22Rv1 (cell line): ENCODE measurements at regions not wholly inside any gene's neighbourhood (a gene's known extent, or its start where the extent isn't known, plus 50 kb on each side); places are given as distances from the start of the nearest gene placed in this dataset.

Source experiments
- H3K27ac ChIP-seq: fragments of 450-650 bp; 2 replicates; pipeline ENCODE4 v1.5.1; 2017
- ZFX ChIP-seq: fragments of 450-650 bp; IDR thresholded peaks from 2 replicates; pipeline ENCODE4 v1.6.1; 2017; ENCODE audit warnings: antibody characterized with exemption, borderline replicate concordance
- TF ChIP-seq, protein P1 (sequence below): fragments of 450-650 bp; IDR thresholded peaks from 2 replicates; pipeline ENCODE4 v1.5.1; 2017; ENCODE audit warnings: mild to moderate bottlenecking

DNA sequence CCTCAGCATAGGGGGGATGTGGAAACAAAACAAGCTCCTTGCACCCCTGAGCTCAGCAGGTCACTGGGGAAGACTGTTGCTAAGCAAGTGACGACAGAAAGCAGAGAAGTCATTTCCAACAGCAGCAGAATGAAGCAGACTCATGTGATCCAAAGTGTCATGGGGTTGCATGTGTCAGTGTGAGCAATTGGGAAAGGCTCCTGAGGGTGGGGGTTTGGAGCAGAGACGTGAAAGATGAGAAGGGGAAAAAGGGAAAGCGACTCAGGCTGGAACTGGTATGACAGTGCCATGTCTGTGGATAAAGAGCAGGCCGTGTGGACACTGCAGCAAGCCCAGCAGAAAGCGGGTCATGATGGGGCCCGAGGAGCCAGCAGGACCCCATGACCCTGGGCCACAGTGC, 363.9 kb downstream of the PREX1 start:
- TF ChIP-seq, protein P1, sequence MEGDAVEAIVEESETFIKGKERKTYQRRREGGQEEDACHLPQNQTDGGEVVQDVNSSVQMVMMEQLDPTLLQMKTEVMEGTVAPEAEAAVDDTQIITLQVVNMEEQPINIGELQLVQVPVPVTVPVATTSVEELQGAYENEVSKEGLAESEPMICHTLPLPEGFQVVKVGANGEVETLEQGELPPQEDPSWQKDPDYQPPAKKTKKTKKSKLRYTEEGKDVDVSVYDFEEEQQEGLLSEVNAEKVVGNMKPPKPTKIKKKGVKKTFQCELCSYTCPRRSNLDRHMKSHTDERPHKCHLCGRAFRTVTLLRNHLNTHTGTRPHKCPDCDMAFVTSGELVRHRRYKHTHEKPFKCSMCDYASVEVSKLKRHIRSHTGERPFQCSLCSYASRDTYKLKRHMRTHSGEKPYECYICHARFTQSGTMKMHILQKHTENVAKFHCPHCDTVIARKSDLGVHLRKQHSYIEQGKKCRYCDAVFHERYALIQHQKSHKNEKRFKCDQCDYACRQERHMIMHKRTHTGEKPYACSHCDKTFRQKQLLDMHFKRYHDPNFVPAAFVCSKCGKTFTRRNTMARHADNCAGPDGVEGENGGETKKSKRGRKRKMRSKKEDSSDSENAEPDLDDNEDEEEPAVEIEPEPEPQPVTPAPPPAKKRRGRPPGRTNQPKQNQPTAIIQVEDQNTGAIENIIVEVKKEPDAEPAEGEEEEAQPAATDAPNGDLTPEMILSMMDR = no peak
- no peak for TF ChIP-seq ZFX
- no peak overlapping the region for H3K27ac ChIP-seq

GRCh38 chr20:48463096-48463720, 364.6 kb downstream of the PREX1 start:
- no peak for TF ChIP-seq ZFX
- TF ChIP-seq, protein P1 = no peak
- no peak overlapping the region for H3K27ac ChIP-seq

GRCh38 chr20:48461735-48462119, 366.1 kb downstream of the PREX1 start:
- no peak for TF ChIP-seq ZFX
- TF ChIP-seq, protein P1 = no peak
- no peak overlapping the region for H3K27ac ChIP-seq

DNA sequence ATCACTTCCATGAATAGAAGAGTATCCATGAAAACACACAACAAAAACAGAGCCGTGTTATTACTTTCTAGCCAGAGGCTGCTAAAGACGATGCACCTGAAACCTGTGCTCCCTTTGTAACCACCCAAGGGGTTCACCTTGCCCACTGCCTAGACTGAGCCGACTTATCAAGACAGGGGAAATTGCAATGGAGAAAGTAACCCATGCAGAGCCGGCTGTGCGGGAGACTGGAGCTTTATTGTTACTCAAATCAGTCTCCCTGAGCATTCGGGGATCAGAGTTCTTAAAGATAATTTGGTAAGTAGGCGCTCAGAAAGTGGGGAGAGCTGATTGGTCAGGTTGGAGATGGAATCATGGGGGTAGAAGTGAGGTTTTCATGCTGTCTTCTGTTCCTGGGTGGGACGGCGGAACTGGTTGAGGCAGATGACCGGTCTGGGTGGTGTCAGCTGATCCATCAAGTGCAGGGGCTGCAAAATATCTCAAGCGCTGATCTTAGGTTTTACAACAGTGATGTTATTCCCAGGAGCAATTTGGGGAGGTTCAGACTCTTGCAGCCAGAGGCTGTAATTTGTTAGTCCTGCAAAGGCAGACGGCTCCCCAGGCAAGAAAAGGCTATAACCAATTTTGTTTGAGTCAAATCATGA, 366.6 kb downstream of the PREX1 start:
- no peak overlapping the region for H3K27ac ChIP-seq
- TF ChIP-seq ZFX = no peak
- TF ChIP-seq, protein P1 = no peak

DNA sequence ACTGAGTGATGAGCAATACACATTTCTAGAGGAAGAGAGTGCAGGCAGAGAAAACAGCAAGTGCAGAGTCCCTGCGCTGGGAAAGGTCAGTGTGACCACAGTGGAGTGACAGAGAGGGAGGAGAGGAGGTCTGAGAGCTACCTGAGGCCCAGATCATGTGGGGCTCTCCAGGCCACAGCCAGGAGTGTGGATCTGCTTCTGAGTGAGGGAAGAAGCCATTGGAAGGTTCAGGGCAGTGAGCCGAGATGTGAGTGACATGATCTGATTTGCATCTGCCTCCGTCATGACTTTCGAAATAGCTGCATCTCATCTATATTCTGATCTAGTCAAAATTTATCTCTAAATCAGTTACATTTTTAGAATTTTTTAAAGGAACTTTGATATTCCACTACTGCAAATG, 367.1 kb downstream of the PREX1 start:
- TF ChIP-seq, protein P1 = no peak
- TF ChIP-seq ZFX = no peak
- H3K27ac ChIP-seq = no peak overlapping the region

GRCh38 chr20:48459722-48460395, 367.9 kb downstream of the PREX1 start:
- H3K27ac ChIP-seq = no peak overlapping the region
- TF ChIP-seq, protein P1 = no peak
- no peak for TF ChIP-seq ZFX
